Neutrophil (primary cell): ENCODE measurements at regions not wholly inside any gene's neighbourhood (a gene's known extent, or its start where the extent isn't known, plus 50 kb on each side); places are given as distances from the start of the nearest gene placed in this dataset.
A peak's percentile ranks its signal among the peaks of the same experiment; 100 is the strongest.
"Not testable (repeated sequence)": the region's sequence is repeated elsewhere in the genome, so short reads cannot be mapped to it uniquely, and the experiment has no call there.

Experiments used
- H3K27ac ChIP-seq: fragments of 200-600 bp; sonication (generic); 2 replicates; pipeline ENCODE4 v1.5.1; 2016; ENCODE audit warnings: mild to moderate bottlenecking, moderate library complexity
- H3K27me3 ChIP-seq: fragments of 200-600 bp; sonication (generic); 2 replicates; pipeline ENCODE4 v1.6.0; 2016; ENCODE audit warnings: mild to moderate bottlenecking
- H3K36me3 ChIP-seq: fragments of 200-600 bp; sonication (generic); 2 replicates; pipeline ENCODE4 v1.5.1; 2017
- H3K4me1 ChIP-seq, 2 experiments: fragments of 200-600 bp in 1 of 2; sonication (generic) in 1 of 2; 1 replicate in 1 of 2; 2 replicates in 1 of 2; pipeline versions ENCODE4 v1.5.1 to v1.6.1; 2013 to 2016; ENCODE audit warnings: low read depth in 1 of 2, low read length in 1 of 2, mild to moderate bottlenecking in 1 of 2, moderate library complexity in 1 of 2; ENCODE audit not compliant: control insufficient read depth in 1 of 2, insufficient read depth in 1 of 2
- H3K4me3 ChIP-seq, 2 experiments: fragments of 200-600 bp in 1 of 2; sonication (generic) in 1 of 2; 1 replicate in 1 of 2; 2 replicates in 1 of 2; pipeline ENCODE4 v1.5.1; 2013 to 2016; ENCODE audit warnings: low read depth in 1 of 2, low read length in 1 of 2, mild to moderate bottlenecking in 1 of 2, moderate library complexity in 1 of 2
- H3K9me3 ChIP-seq: fragments of 200-600 bp; sonication (generic); 2 replicates; pipeline ENCODE4 v1.5.1; 2016
- CTCF ChIP-seq: fragments of 200-600 bp; sonication (generic); IDR thresholded peaks from 2 replicates; pipeline ENCODE4 v1.5.1; 2016; ENCODE audit warnings: antibody characterized with exemption

GRCh38 chrY:20643055-20643454 lies 67.5 kb downstream of the EIF1AY start:
- no peaks in the 10 kb centered on the region for H3K27me3 ChIP-seq
- no peaks in the 10 kb centered on the region for H3K36me3 ChIP-seq
- no peak overlapping the region for H3K4me3 ChIP-seq
- no peak for TF ChIP-seq CTCF
- H3K4me1 ChIP-seq = no peaks in the 10 kb centered on the region
- no peaks in the 10 kb centered on the region for H3K9me3 ChIP-seq
- H3K27ac ChIP-seq = no peak overlapping the region

DNA sequence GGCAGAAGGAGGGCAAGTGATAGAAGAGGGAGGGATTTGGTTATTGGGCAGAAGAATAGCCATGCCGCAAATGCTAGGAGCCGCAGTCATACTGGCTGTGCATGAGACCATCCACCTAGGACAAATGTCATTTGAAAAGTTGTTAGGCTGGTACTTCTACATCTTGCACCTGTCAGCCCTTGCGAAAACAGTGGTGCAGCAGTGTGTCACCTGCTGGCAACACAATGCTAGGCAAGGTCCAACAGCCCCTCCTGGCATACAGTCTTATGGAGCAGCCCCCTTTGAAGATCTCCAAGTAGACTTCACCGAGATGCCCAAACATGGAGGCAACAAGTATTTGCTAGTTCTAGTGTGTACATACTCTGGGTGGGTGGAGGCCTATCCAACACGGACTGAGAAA lies 72.7 kb downstream of the EIF1AY start:
- H3K4me3 ChIP-seq = no peak overlapping the region
- TF ChIP-seq CTCF = no peak
- no peaks in the 10 kb centered on the region for H3K36me3 ChIP-seq

GRCh38 chrY:20648891-20649290 lies 73.3 kb downstream of the EIF1AY start:
- H3K4me1 ChIP-seq, H3K36me3 ChIP-seq, H3K9me3 ChIP-seq, H3K4me3 ChIP-seq, H3K27me3 ChIP-seq, H3K27ac ChIP-seq: not testable (repeated sequence)

More for the DNA sequence above, 72.7 kb downstream of the EIF1AY start:
- no peak overlapping the region for H3K27ac ChIP-seq
- H3K4me1 ChIP-seq = no peaks in the 10 kb centered on the region
- H3K27me3 ChIP-seq = no peaks in the 10 kb centered on the region
- H3K9me3 ChIP-seq = no peaks in the 10 kb centered on the region

- TF ChIP-seq CTCF = no peak
- H3K36me3 ChIP-seq = no peaks in the 10 kb centered on the region
- no peak overlapping the region for H3K4me3 ChIP-seq
- H3K27me3 ChIP-seq = no peaks in the 10 kb centered on the region
- H3K27ac ChIP-seq = no peak overlapping the region
- no peaks in the 10 kb centered on the region for H3K9me3 ChIP-seq
- H3K4me1 ChIP-seq = no peaks in the 10 kb centered on the region
These were observed 75.9 kb downstream of the EIF1AY start for GRCh38 chrY:20651481-20651880.

DNA sequence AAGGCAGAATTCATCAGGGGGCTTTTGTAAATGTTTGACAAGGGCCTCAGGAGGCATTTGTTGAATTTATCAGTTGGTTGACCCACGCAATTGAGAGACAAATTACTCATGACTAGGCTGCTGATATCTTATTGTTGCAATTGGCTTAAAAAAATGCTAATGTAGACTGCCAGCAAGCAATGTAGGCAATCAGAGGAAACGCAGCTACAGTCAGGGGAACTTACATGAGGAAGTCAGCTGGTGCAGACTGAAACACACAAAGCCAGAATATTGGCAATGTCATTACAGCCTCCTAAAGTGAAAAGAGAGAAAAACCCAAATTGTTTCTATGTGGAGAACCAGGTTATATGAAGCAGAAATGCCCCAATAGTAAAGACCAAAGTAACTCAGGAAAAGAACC lies 83.9 kb downstream of the EIF1AY start:
- TF ChIP-seq CTCF = no peak
- H3K9me3 ChIP-seq = no peaks in the 10 kb centered on the region
- no peak overlapping the region for H3K4me3 ChIP-seq
- no peaks in the 10 kb centered on the region for H3K27me3 ChIP-seq
- H3K4me1 ChIP-seq = peaks cover 0 to 11% of the 10 kb centered on the region in 2 experiments
- no peaks in the 10 kb centered on the region for H3K36me3 ChIP-seq
- H3K27ac ChIP-seq = peak overlapping the region; percentile 63

- Histone ChIP-seq H3K27ac (no peak overlapping the region), H3K4me1 (peaks cover 0 to 11% of the 10 kb centered on the region in 2 experiments), H3K36me3 (no peaks in the 10 kb centered on the region), H3K9me3 (no peaks in the 10 kb centered on the region), H3K4me3 (no peak overlapping the region), H3K27me3 (no peaks in the 10 kb centered on the region)
- no peak for TF ChIP-seq CTCF
These were observed 86.6 kb downstream of the EIF1AY start for GRCh38 chrY:20662204-20662603.
